WTC11 (cell line): ENCODE measurements at regions not wholly inside any gene's neighbourhood (a gene's known extent, or its start where the extent isn't known, plus 50 kb on each side); places are given as distances from the start of the nearest gene placed in this dataset.

Experiments
- FOXJ3 ChIP-seq: sonication (generic); formaldehyde crosslinking; IDR thresholded peaks from 2 replicates; pipeline ENCODE4 v1.9.0; 2021; ENCODE audit warnings: missing genetic modification reagents, mild to moderate bottlenecking, borderline replicate concordance
- IRF2 ChIP-seq: sonication (generic); formaldehyde crosslinking; IDR thresholded peaks from 2 replicates; pipeline ENCODE4 v1.8.0; 2022; ENCODE audit warnings: low read depth, missing genetic modification reagents, borderline replicate concordance
- JUN ChIP-seq: sonication (generic); formaldehyde crosslinking; IDR thresholded peaks from 2 replicates; pipeline ENCODE4 v1.8.0; 2023; ENCODE audit warnings: mild to moderate bottlenecking, missing genetic modification reagents
- TEAD1 ChIP-seq: sonication (generic); formaldehyde crosslinking; IDR thresholded peaks from 2 replicates; pipeline ENCODE4 v1.8.0; 2022; ENCODE audit warnings: mild to moderate bottlenecking, missing genetic modification reagents
- ZBTB21 ChIP-seq: sonication (generic); formaldehyde crosslinking; IDR thresholded peaks from 2 replicates; pipeline ENCODE4 v1.8.1; 2023; ENCODE audit warnings: mild to moderate bottlenecking, missing genetic modification reagents, borderline replicate concordance
- ZNF121 ChIP-seq: sonication (generic); formaldehyde crosslinking; IDR thresholded peaks from 2 replicates; pipeline ENCODE4 v1.8.0; 2023; ENCODE audit warnings: missing genetic modification reagents
- ZNF219 ChIP-seq: sonication (generic); formaldehyde crosslinking; IDR thresholded peaks from 2 replicates; pipeline ENCODE4 v1.8.0; 2023; ENCODE audit warnings: missing genetic modification reagents, mild to moderate bottlenecking, borderline replicate concordance
- ZNF263 ChIP-seq: sonication (generic); formaldehyde crosslinking; IDR thresholded peaks from 2 replicates; pipeline ENCODE4 v1.8.1; 2022; ENCODE audit warnings: low read depth, mild to moderate bottlenecking, moderate library complexity, missing genetic modification reagents
- ZNF317 ChIP-seq: sonication (generic); formaldehyde crosslinking; IDR thresholded peaks from 2 replicates; pipeline ENCODE4 v1.8.1; 2023; ENCODE audit warnings: low read depth, mild to moderate bottlenecking, moderate library complexity, missing genetic modification reagents, borderline replicate concordance
- TF ChIP-seq, protein P1 (sequence below): fragments of 200-600 bp; IDR thresholded peaks from 2 replicates; pipeline ENCODE4 v1.8.0; 2022; ENCODE audit warnings: antibody characterized with exemption
- TF ChIP-seq, protein P2 (sequence below): sonication (generic); formaldehyde crosslinking; IDR thresholded peaks from 2 replicates; pipeline ENCODE4 v1.8.1; 2023; ENCODE audit warnings: mild to moderate bottlenecking, missing genetic modification reagents, moderate library complexity
- TF ChIP-seq, protein P3 (sequence below): sonication (generic); formaldehyde crosslinking; IDR thresholded peaks from 2 replicates; pipeline ENCODE4 v1.8.0; 2022; ENCODE audit warnings: mild to moderate bottlenecking, missing genetic modification reagents
- TF ChIP-seq, protein P4 (sequence below): sonication (generic); formaldehyde crosslinking; IDR thresholded peaks from 2 replicates; pipeline ENCODE4 v1.8.1; 2022; ENCODE audit warnings: low read depth, missing genetic modification reagents, borderline replicate concordance

DNA sequence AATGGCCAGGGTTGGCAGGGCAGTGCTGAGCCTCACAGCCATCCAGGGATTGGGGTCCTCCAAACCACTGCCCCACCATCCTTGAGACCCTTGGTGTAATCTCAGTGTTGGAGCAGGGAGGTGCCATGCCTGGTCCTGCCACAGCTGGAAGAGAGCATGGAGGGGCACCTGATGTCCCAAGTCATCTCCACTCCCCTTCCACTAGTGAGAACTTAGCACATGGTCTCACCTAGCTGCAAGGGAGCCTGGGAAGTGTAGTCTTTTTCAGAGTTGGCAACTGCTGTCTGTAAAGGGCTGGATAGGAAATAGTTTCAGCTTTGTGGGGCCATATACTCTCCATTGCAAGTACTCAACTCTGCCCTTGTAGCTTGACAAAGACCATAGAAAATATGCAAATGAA is 238.7 kb downstream of the RPS24 start:
- TF ChIP-seq, protein P1, sequence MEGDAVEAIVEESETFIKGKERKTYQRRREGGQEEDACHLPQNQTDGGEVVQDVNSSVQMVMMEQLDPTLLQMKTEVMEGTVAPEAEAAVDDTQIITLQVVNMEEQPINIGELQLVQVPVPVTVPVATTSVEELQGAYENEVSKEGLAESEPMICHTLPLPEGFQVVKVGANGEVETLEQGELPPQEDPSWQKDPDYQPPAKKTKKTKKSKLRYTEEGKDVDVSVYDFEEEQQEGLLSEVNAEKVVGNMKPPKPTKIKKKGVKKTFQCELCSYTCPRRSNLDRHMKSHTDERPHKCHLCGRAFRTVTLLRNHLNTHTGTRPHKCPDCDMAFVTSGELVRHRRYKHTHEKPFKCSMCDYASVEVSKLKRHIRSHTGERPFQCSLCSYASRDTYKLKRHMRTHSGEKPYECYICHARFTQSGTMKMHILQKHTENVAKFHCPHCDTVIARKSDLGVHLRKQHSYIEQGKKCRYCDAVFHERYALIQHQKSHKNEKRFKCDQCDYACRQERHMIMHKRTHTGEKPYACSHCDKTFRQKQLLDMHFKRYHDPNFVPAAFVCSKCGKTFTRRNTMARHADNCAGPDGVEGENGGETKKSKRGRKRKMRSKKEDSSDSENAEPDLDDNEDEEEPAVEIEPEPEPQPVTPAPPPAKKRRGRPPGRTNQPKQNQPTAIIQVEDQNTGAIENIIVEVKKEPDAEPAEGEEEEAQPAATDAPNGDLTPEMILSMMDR = no peak
- no peak for TF ChIP-seq ZNF263
- TF ChIP-seq, protein P2, sequence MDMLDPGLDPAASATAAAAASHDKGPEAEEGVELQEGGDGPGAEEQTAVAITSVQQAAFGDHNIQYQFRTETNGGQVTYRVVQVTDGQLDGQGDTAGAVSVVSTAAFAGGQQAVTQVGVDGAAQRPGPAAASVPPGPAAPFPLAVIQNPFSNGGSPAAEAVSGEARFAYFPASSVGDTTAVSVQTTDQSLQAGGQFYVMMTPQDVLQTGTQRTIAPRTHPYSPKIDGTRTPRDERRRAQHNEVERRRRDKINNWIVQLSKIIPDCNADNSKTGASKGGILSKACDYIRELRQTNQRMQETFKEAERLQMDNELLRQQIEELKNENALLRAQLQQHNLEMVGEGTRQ = no peak
- TF ChIP-seq, protein P3, sequence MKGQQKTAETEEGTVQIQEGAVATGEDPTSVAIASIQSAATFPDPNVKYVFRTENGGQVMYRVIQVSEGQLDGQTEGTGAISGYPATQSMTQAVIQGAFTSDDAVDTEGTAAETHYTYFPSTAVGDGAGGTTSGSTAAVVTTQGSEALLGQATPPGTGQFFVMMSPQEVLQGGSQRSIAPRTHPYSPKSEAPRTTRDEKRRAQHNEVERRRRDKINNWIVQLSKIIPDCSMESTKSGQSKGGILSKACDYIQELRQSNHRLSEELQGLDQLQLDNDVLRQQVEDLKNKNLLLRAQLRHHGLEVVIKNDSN (CRISPR knock-in tag) = no peak
- TF ChIP-seq IRF2 = no peak
- TF ChIP-seq FOXJ3 (CRISPR knock-in tag) = no peak
- TF ChIP-seq, protein P4, sequence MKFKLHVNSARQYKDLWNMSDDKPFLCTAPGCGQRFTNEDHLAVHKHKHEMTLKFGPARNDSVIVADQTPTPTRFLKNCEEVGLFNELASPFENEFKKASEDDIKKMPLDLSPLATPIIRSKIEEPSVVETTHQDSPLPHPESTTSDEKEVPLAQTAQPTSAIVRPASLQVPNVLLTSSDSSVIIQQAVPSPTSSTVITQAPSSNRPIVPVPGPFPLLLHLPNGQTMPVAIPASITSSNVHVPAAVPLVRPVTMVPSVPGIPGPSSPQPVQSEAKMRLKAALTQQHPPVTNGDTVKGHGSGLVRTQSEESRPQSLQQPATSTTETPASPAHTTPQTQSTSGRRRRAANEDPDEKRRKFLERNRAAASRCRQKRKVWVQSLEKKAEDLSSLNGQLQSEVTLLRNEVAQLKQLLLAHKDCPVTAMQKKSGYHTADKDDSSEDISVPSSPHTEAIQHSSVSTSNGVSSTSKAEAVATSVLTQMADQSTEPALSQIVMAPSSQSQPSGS (CRISPR knock-in tag) = no peak
- TF ChIP-seq ZBTB21 = no peak
- TF ChIP-seq ZNF219 (CRISPR knock-in tag) = no peak
- no peak for TF ChIP-seq TEAD1 (CRISPR knock-in tag)
- no peak for TF ChIP-seq ZNF121 (CRISPR knock-in tag)
- TF ChIP-seq JUN (CRISPR knock-in tag) = no peak
- TF ChIP-seq ZNF317 (CRISPR knock-in tag) = no peak
